ENCODE measurements at regions not wholly inside any gene's neighbourhood (a gene's known extent, or its start where the extent isn't known, plus 50 kb on each side); places are given as distances from the start of the nearest gene placed in this dataset.
"Not testable (repeated sequence)": the region's sequence is repeated elsewhere in the genome, so short reads cannot be mapped to it uniquely, and the experiment has no call there.

DNA sequence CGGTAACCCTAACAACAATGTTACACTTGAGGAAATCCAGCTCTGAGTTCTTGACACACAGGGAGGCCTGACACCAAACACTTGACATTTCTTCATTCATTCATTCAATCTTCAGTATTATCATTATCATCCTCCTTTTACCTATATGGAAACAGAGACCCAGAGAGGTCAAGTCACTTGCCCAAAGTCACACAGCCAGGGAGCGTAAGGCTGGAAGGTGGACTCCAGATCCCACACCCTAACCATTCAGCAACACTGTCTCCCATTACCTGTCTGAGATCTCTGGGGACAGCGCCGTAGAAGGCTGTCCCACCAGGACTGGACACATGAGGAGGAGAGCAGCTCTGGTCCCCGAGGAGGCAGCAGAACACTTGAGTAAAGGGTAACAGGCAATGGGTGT lies 101.4 kb downstream of the SYF2 start:
- H3K9me3 ChIP-seq (ENCODE audit: insufficient read depth, low read depth, low read length) = no peaks in the 10 kb centered on the region
- no peaks in the 10 kb centered on the region for H3K27me3 ChIP-seq (ENCODE audit: insufficient read depth, low read length)
- no peak overlapping the region for H3K4me3 ChIP-seq (ENCODE audit: low read length)
- no peaks in the 10 kb centered on the region for H3K4me1 ChIP-seq (ENCODE audit: insufficient read depth, low read length)
- no peak overlapping the region for H3K27ac ChIP-seq (ENCODE audit: low read depth, low read length)
- 95% methylated on average over 5 of the region's 5 CpGs for WGBS
- no peaks in the 10 kb centered on the region for H3K36me3 ChIP-seq (ENCODE audit: insufficient read depth, low read length)
- H3K9ac ChIP-seq (ENCODE audit: low read depth, low read length) = no peak overlapping the region

DNA sequence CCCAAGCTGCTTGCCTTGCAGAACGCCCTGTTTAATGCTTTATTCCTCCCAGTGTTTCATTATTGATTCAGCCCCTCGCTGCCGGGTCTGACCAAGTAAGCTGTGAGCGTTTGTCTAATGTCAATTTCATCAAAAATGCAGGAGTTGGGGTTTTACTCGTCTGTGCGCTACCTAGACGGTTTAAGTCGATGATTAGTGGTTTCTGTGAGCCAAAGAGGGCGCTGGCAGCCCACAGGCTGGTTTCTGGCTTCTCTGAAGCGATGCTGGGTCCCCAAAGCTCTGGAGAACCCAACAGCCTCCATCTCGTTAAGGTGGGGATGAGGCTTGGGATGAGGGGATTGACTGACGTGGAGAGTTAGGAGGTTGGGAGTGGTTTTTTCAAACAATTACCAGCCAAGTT lies 102.9 kb downstream of the SYF2 start:
- H3K9me3 ChIP-seq (ENCODE audit: insufficient read depth, low read depth, low read length) = no peaks in the 10 kb centered on the region

DNA sequence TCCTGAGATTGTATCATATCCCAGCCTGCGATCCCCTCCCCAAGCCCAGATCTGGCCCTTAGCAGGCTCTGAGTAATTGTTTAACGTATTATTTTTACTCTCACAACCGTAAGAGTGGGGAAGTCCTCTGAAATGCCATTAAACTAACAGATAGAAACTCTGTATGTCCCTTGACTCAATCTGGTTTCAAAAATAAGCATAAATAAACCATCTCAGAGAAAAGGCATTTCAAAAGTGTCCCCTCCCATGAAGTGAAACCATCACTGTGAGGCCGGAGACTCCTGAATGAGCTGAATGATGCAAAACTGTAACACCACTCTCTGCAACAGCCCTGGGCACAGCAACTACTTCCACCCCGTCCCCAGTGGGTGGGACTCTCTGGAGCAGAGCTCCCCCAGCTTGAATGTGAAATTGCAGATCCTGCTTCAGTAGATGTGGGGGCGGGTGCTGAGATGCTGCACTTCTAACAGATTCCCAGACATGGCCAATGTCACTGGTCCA lies 104.1 kb downstream of the SYF2 start:
- no peak overlapping the region for H3K27ac ChIP-seq (ENCODE audit: low read depth, low read length)
- 90% methylated on average over 6 of the region's 6 CpGs for WGBS

More for the DNA sequence above, 102.9 kb downstream of the SYF2 start:
- Histone ChIP-seq H3K27me3 (ENCODE audit: insufficient read depth, low read length) (no peaks in the 10 kb centered on the region), H3K36me3 (ENCODE audit: insufficient read depth, low read length) (no peaks in the 10 kb centered on the region), H3K4me3 (ENCODE audit: low read length) (no peak overlapping the region), H3K9ac (ENCODE audit: low read depth, low read length) (no peak overlapping the region), H3K27ac (ENCODE audit: low read depth, low read length) (no peak overlapping the region), H3K4me1 (ENCODE audit: insufficient read depth, low read length) (no peaks in the 10 kb centered on the region)
- 88% methylated on average over 11 of the region's 12 CpGs for WGBS

DNA sequence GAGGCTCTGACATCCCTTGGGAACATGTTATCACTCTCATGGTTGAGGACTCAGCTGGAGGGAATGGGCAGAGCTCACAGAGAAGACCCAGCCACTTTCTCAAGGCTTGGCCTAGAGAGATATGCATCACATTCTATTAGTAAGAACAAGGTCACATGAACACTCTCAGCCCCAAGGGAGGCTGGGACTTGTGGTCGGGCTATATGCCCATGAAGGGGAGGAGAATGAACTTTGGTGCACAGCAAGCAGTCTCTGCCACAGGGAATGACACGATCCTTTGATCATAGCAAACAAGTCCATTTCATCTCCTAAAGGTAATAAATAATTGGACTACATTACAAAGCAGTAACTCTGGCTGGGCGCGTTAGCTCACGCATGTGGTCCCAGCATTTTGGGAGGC lies 105.7 kb downstream of the SYF2 start:
- WGBS = over 99% methylated on average over 5 of the region's 5 CpGs
- no peaks in the 10 kb centered on the region for H3K27me3 ChIP-seq (ENCODE audit: insufficient read depth, low read length)
- H3K9me3 ChIP-seq (ENCODE audit: insufficient read depth, low read depth, low read length) = no peaks in the 10 kb centered on the region
- H3K27ac ChIP-seq (ENCODE audit: low read depth, low read length) = no peak overlapping the region
- H3K4me1 ChIP-seq (ENCODE audit: insufficient read depth, low read length) = no peaks in the 10 kb centered on the region
- H3K9ac ChIP-seq (ENCODE audit: low read depth, low read length) = no peak overlapping the region
- H3K4me3 ChIP-seq (ENCODE audit: low read length) = no peak overlapping the region
- no peaks in the 10 kb centered on the region for H3K36me3 ChIP-seq (ENCODE audit: insufficient read depth, low read length)

More for the DNA sequence above, 104.1 kb downstream of the SYF2 start:
- Histone ChIP-seq H3K4me1 (ENCODE audit: insufficient read depth, low read length) (no peaks in the 10 kb centered on the region), H3K9ac (ENCODE audit: low read depth, low read length) (no peak overlapping the region), H3K36me3 (ENCODE audit: insufficient read depth, low read length) (no peaks in the 10 kb centered on the region), H3K27me3 (ENCODE audit: insufficient read depth, low read length) (no peaks in the 10 kb centered on the region), H3K9me3 (ENCODE audit: insufficient read depth, low read depth, low read length) (no peaks in the 10 kb centered on the region), H3K4me3 (ENCODE audit: low read length) (no peak overlapping the region)

DNA sequence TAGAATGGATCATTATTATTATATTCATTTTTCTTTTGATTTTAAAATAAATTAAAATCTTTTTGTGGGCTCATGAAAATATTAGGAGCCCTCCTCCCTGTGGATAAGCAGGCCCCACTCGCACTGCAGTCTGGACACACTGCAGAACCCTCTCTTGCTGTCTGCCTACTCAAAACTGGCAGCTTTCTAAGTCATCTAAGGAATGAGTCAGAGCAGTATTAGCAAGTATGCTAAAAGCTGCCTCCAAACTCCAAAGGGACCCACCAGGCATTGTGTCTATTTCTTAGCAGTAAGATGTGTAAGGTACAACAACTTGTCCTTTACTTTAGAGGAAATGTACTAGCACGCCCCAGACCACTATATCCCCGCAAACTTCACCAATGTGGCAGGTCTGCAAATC lies 108.8 kb downstream of the SYF2 start:
- Histone ChIP-seq H3K36me3 (ENCODE audit: insufficient read depth, low read length) (no peaks in the 10 kb centered on the region), H3K27ac (ENCODE audit: low read depth, low read length) (no peak overlapping the region)
- 93% methylated on average over 3 of the region's 3 CpGs for WGBS

DNA sequence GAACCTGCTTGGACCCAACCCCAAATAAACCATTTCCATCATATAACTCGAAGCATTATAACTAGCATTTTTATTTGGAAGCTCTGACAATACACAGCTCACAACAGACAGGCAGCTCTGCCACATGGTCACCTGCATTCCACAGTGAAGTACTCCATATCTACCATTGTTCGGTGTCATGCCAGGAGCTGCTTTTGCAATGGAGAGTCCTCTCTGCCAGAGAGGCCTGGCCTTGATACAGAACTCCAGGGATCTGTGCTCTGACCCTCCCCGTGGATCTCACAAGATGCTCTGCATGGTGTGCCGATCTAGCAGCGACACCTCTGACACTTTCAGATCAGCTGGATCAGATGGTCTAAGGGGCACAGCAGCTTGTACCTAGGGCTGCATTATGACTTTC lies 109.6 kb downstream of the SYF2 start:
- Histone ChIP-seq H3K27me3 (ENCODE audit: insufficient read depth, low read length) (no peaks in the 10 kb centered on the region), H3K36me3 (ENCODE audit: insufficient read depth, low read length) (no peaks in the 10 kb centered on the region), H3K9me3 (ENCODE audit: insufficient read depth, low read depth, low read length) (no peaks in the 10 kb centered on the region), H3K27ac (ENCODE audit: low read depth, low read length) (no peak overlapping the region), H3K9ac (ENCODE audit: low read depth, low read length) (no peak overlapping the region), H3K4me3 (ENCODE audit: low read length) (no peak overlapping the region), H3K4me1 (ENCODE audit: insufficient read depth, low read length) (no peaks in the 10 kb centered on the region)
- 90% methylated on average over 5 of the region's 5 CpGs for WGBS

More for the DNA sequence above, 108.8 kb downstream of the SYF2 start:
- no peak overlapping the region for H3K9ac ChIP-seq (ENCODE audit: low read depth, low read length)
- H3K4me3 ChIP-seq (ENCODE audit: low read length) = no peak overlapping the region
- H3K27me3 ChIP-seq (ENCODE audit: insufficient read depth, low read length) = no peaks in the 10 kb centered on the region
- H3K4me1 ChIP-seq (ENCODE audit: insufficient read depth, low read length) = no peaks in the 10 kb centered on the region
- no peaks in the 10 kb centered on the region for H3K9me3 ChIP-seq (ENCODE audit: insufficient read depth, low read depth, low read length)

DNA sequence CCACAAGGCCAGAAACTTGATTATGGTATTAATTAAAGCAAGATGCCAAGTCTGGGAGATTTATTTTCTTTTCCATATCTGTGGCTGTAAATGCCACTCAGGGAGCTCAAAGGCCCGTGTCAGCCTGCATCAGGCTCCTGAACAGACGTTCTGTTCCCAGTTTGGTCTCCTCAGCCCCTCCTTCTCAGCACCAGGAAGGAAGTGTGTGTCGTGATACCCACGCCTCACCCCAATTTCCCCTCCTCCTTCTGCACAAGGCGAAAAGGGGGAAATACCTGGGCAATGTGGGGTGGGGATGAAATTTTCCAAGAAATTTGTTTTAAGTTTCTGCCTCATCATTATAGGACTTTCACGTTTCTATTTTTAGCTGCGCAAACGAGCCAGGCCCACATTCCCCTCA lies 112.0 kb downstream of the SYF2 start:
- WGBS = 80% methylated on average over 6 of the region's 8 CpGs
- H3K36me3 ChIP-seq (ENCODE audit: insufficient read depth, low read length) = no peaks in the 10 kb centered on the region
- no peaks in the 10 kb centered on the region for H3K27me3 ChIP-seq (ENCODE audit: insufficient read depth, low read length)
- no peak overlapping the region for H3K4me3 ChIP-seq (ENCODE audit: low read length)
- no peaks in the 10 kb centered on the region for H3K4me1 ChIP-seq (ENCODE audit: insufficient read depth, low read length)
- H3K9me3 ChIP-seq (ENCODE audit: insufficient read depth, low read depth, low read length) = no peaks in the 10 kb centered on the region
- no peak overlapping the region for H3K9ac ChIP-seq (ENCODE audit: low read depth, low read length)
- H3K27ac ChIP-seq (ENCODE audit: low read depth, low read length) = no peak overlapping the region

DNA sequence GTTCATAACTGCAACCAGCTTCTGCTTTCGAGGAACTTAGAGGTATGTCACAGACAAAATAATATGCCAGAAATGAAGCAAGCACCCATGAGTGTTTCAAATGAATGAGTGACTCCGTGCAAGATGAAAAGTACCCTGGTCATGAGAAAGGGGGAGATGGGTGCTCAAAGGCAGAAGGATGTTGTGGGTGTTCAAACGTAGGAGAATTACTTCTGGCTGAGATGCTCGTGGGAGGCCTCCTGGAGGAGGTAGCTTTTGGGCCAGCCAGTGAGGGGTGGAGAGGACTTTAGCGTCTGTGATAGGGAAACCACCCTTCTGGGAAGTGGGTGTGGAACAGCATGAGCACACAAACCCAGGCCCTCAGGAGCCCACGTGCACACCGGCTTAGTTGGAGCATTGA lies 113.8 kb downstream of the SYF2 start:
- Histone ChIP-seq H3K27ac (ENCODE audit: low read depth, low read length) (no peak overlapping the region), H3K9ac (ENCODE audit: low read depth, low read length) (no peak overlapping the region), H3K4me3 (ENCODE audit: low read length) (no peak overlapping the region), H3K4me1 (ENCODE audit: insufficient read depth, low read length) (no peaks in the 10 kb centered on the region), H3K27me3 (ENCODE audit: insufficient read depth, low read length) (no peaks in the 10 kb centered on the region), H3K9me3 (ENCODE audit: insufficient read depth, low read depth, low read length) (no peaks in the 10 kb centered on the region), H3K36me3 (ENCODE audit: insufficient read depth, low read length) (no peaks in the 10 kb centered on the region)
- 89% methylated on average over 7 of the region's 7 CpGs for WGBS

DNA sequence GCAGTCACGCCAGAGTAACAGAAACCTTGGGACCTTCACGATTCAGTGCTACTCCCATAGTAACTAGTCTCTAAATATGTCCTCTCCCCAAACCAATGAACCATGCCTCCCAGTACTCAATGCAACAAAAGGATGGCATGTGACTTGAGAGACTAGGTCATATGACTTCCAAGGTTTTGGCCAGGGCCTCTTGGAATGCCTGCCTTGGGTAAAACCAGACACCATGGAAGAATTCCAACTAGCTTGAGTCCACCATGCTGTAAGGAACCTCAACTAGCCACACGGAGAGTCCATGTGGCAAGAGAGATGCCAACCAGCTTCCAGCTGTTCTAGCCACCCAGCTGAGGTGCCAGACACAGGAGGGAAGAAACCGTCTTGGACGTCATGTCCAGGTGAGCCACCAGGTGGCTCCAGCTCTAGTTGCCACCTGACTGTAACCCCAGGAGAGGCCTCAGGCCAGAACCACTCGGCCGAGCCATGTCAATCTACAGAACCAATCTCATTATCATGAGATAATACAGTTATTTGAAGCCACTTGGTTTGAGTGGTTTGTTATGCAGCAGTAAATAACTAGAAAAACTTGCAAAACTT lies 115.0 kb downstream of the SYF2 start:
- Histone ChIP-seq H3K9ac (ENCODE audit: low read depth, low read length) (no peak overlapping the region), H3K4me3 (ENCODE audit: low read length) (no peak overlapping the region)
- 73% methylated on average over 5 of the region's 7 CpGs for WGBS

DNA sequence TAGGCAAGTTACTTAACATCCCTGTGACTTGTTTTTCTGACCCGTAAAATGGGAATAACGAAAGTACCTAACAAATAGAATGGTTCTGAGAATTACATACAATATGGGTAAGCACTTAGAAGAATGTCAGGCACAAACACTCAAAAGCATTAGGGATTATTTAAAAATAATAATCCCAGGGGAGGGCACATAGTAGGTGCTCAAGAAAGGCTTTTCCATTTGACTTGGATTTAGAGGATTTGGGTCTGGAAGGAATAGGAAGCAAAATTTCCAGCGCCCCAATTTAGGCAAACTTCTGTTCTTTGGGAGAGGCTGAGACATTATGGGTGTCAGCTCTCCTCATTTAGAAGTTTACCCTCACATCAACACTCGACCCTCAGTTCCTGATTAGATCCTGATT lies 115.5 kb downstream of the SYF2 start:
- 98% methylated on average over 4 of the region's 4 CpGs for WGBS
- Histone ChIP-seq H3K27ac (ENCODE audit: low read depth, low read length) (no peak overlapping the region), H3K27me3 (ENCODE audit: insufficient read depth, low read length) (no peaks in the 10 kb centered on the region), H3K36me3 (ENCODE audit: insufficient read depth, low read length) (no peaks in the 10 kb centered on the region), H3K9ac (ENCODE audit: low read depth, low read length) (no peak overlapping the region), H3K9me3 (ENCODE audit: insufficient read depth, low read depth, low read length) (no peaks in the 10 kb centered on the region), H3K4me3 (ENCODE audit: low read length) (no peak overlapping the region), H3K4me1 (ENCODE audit: insufficient read depth, low read length) (no peaks in the 10 kb centered on the region)

More for the DNA sequence above, 115.0 kb downstream of the SYF2 start:
- no peaks in the 10 kb centered on the region for H3K36me3 ChIP-seq (ENCODE audit: insufficient read depth, low read length)
- H3K9me3 ChIP-seq (ENCODE audit: insufficient read depth, low read depth, low read length) = no peaks in the 10 kb centered on the region
- no peaks in the 10 kb centered on the region for H3K27me3 ChIP-seq (ENCODE audit: insufficient read depth, low read length)
- no peak overlapping the region for H3K27ac ChIP-seq (ENCODE audit: low read depth, low read length)
- no peaks in the 10 kb centered on the region for H3K4me1 ChIP-seq (ENCODE audit: insufficient read depth, low read length)

DNA sequence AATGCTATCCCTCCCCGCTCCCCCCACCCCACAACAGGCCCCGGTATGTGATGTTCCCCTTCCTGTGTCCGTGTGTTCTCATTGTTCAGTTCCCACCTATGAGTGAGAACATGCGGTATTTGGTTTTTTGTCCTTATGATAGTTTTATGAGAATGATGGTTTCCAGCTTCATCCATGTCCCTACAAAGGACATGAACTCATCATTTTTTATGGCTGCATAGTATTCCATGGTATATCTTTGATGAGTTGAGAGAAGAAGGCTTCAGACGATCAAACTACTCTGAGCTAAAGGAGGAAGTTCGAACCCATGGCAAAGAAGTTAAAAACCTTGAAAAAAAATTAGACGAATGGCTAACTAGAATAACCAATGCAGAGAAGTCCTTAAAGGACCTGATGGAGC lies 116.2 kb downstream of the SYF2 start:
- not testable (repeated sequence) for H3K4me1 ChIP-seq (ENCODE audit: insufficient read depth, low read length); H3K9ac ChIP-seq (ENCODE audit: low read depth, low read length); H3K27ac ChIP-seq (ENCODE audit: low read depth, low read length); H3K9me3 ChIP-seq (ENCODE audit: insufficient read depth, low read depth, low read length); H3K36me3 ChIP-seq (ENCODE audit: insufficient read depth, low read length); H3K27me3 ChIP-seq (ENCODE audit: insufficient read depth, low read length); H3K4me3 ChIP-seq (ENCODE audit: low read length)
- whole genome bisulfite sequencing = 100% methylated on average over 2 of the region's 7 CpGs

DNA sequence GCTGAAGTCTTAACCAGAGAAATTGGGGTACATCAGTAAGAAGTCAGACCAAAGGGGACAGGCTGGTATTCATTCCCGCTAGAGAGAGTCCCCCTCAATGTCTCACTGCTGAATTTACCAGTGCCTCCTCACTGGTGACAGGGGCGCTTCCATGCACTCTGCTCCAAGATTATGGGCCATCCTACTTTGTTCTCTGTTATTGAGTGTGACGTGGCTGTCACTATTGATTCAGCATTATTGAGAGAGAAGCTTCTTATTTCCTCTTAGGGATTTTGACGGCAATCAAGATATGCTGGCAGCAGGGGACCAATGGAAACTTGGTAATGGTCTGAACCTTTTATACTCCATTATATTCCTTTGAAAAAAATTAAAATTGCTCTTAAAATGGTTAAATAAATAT lies 118.6 kb downstream of the SYF2 start:
- Histone ChIP-seq H3K9ac (ENCODE audit: low read depth, low read length) (no peak overlapping the region), H3K4me3 (ENCODE audit: low read length) (no peak overlapping the region), H3K4me1 (ENCODE audit: insufficient read depth, low read length) (no peaks in the 10 kb centered on the region), H3K9me3 (ENCODE audit: insufficient read depth, low read depth, low read length) (peaks cover 9% of the 10 kb centered on the region), H3K27ac (ENCODE audit: low read depth, low read length) (no peak overlapping the region), H3K27me3 (ENCODE audit: insufficient read depth, low read length) (no peaks in the 10 kb centered on the region), H3K36me3 (ENCODE audit: insufficient read depth, low read length) (no peaks in the 10 kb centered on the region)
- whole genome bisulfite sequencing = 81% methylated on average over 3 of the region's 4 CpGs
